ENCODE measurements at regions not wholly inside any gene's neighbourhood (a gene's known extent, or its start where the extent isn't known, plus 50 kb on each side); places are given as distances from the start of the nearest gene placed in this dataset.

DNA sequence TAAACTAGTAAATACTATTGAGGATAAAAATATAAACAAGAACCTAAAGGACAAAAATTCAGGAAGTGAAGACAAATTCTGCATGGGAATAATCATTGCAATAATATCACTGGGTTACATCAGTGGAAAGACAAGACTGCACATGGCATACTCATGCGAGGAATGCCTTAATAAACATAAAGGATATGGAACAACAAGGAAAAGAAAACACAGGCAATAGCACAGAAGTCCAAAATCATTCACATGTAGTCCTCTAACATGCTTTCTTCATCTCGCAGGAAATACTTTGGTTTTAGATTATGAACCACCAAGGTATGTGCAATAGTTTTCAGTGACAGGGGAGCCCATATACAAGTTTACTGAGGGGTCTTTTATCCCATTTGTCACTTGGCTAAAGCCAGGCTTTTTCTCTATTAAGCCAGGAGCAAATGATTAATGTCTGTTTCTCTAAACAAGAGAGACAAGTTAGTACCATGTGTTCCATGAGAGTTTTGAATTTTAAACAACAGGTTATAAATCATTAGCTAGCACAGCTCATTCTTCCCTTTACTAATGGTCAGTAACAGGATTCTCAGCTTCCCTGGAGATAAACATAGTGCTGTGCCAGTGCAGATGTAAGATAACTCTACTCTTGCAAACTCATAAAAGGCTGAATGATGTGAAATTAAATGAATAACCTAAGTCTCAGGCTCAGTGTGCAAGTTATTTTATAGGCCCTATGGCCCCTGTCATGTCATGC is 353.6 kb upstream of the FSIP2 start:
- ATAC-seq, result no peak
- DNase-seq, result no peak
- no peaks in the 10 kb centered on the region for H3K4me1 ChIP-seq (ENCODE audit: low read depth)
- TF ChIP-seq, protein P1, sequence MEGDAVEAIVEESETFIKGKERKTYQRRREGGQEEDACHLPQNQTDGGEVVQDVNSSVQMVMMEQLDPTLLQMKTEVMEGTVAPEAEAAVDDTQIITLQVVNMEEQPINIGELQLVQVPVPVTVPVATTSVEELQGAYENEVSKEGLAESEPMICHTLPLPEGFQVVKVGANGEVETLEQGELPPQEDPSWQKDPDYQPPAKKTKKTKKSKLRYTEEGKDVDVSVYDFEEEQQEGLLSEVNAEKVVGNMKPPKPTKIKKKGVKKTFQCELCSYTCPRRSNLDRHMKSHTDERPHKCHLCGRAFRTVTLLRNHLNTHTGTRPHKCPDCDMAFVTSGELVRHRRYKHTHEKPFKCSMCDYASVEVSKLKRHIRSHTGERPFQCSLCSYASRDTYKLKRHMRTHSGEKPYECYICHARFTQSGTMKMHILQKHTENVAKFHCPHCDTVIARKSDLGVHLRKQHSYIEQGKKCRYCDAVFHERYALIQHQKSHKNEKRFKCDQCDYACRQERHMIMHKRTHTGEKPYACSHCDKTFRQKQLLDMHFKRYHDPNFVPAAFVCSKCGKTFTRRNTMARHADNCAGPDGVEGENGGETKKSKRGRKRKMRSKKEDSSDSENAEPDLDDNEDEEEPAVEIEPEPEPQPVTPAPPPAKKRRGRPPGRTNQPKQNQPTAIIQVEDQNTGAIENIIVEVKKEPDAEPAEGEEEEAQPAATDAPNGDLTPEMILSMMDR (IDR thresholded peaks at IDR 0.05), result no peak
- intact Hi-C loops (cut with DNase I, micrococcal nuclease), result no loop called here
- H3K4me3 ChIP-seq, result no peak overlapping the region
- no peaks in the 10 kb centered on the region for H3K36me3 ChIP-seq (ENCODE audit: low read depth)
- H3K9me3 ChIP-seq, result no peaks in the 10 kb centered on the region

DNA sequence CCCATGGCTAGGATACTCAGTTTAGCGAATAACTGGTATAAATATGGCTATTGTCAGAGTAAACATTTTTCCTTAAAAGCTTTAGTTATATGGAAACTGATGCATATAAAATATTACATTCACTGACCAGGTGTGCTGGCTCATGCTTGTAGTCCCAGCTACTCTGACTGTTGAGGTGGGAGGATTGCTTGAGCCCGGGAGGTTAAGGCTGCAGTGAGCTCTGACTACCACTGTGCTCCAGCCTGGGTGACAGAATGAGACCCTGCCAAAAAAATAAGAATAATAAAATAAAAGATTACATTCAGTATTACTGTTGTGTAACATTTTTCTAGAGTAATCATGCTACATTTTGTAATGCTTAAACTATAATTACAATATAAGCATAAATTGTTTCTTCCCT is 350.4 kb upstream of the FSIP2 start:
- no peak overlapping the region for H3K4me3 ChIP-seq
- H3K4me1 ChIP-seq (ENCODE audit: low read depth), result no peaks in the 10 kb centered on the region
- no peak for ATAC-seq
- no peaks in the 10 kb centered on the region for H3K9me3 ChIP-seq
- intact Hi-C loops (cut with DNase I, micrococcal nuclease), result no loop called here
- DNase-seq, result no peak
- no peaks in the 10 kb centered on the region for H3K36me3 ChIP-seq (ENCODE audit: low read depth)
- TF ChIP-seq, protein P1 (IDR thresholded peaks at IDR 0.05), result no peak

DNA sequence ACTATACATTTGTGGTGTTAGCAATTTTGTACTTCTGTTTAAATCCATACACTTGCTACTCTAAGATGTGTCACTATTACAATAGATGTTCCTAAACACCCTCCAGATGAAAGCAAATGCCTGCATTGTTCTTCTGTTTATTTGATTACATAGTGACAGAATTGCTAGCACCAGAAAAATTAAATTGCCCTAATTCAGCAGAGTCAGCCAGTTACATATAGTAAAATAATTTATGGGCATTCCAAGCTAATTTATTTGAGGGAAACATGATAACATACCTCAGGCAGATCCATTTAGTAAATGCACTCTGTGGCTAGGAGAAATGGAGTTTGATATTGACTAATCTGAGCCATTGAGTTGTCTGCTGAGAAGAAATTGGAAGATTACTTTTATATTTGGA is 347.1 kb upstream of the FSIP2 start:
- ATAC-seq (no peak), DNase-seq (no peak)
- TF ChIP-seq, protein P1 (IDR thresholded peaks at IDR 0.05), result no peak
- Histone ChIP-seq H3K4me1 (ENCODE audit: low read depth) (no peaks in the 10 kb centered on the region), H3K4me3 (no peak overlapping the region), H3K9me3 (peaks cover 3% of the 10 kb centered on the region), H3K36me3 (ENCODE audit: low read depth) (no peaks in the 10 kb centered on the region)
- intact Hi-C loops (cut with DNase I, micrococcal nuclease), result no loop called here

DNA sequence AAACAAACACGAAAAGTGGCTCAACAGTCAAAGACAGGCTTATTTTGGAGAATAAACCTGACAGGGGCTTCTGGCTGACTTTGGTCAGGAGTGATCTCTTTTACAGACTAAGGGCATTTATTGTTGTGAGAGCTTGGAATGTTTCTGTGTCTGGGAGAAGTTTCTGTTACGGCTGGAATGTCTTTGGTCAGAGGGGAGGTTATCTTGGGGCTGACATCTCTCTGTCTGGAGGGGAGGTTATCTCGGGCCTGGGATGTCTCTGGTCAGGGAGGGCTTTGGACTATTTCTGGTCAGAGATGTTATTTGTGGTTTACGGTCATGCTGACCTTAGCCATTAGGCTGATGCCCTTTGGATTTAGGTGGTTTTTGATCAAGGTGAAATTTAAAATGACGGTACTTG is 345.5 kb upstream of the FSIP2 start:
- ATAC-seq (no peak), DNase-seq (no peak)
- intact Hi-C loops (cut with DNase I, micrococcal nuclease), result no loop called here
- TF ChIP-seq, protein P1 (IDR thresholded peaks at IDR 0.05), result no peak
- Histone ChIP-seq H3K4me3 (no peak overlapping the region), H3K4me1 (ENCODE audit: low read depth) (no peaks in the 10 kb centered on the region), H3K36me3 (ENCODE audit: low read depth) (no peaks in the 10 kb centered on the region), H3K9me3 (peaks cover 6% of the 10 kb centered on the region)

DNA sequence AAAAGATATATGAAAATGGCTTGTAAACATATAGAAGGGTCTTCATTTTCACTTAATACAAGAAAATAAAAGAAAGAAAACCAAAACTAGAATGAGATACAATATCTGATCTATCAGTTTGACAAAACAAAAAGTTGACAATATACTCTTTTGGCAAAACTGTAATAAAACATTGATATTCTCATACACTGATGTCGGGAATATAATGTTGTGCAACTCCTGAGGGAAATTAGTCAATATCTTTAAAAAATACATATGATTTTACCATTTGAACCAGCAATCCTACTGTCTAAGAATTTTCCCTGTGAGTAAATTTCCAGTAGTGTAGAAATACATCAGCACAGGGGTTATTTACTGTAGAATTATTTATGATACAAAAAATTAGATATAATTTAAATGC is 336.1 kb upstream of the FSIP2 start:
- DNase-seq (no peak), ATAC-seq (no peak)
- Histone ChIP-seq H3K36me3 (ENCODE audit: low read depth) (no peaks in the 10 kb centered on the region), H3K4me3 (no peak overlapping the region), H3K4me1 (ENCODE audit: low read depth) (no peaks in the 10 kb centered on the region), H3K9me3 (no peaks in the 10 kb centered on the region)
- intact Hi-C loops (cut with DNase I, micrococcal nuclease), result no loop called here
- TF ChIP-seq, protein P1 (IDR thresholded peaks at IDR 0.05), result no peak

DNA sequence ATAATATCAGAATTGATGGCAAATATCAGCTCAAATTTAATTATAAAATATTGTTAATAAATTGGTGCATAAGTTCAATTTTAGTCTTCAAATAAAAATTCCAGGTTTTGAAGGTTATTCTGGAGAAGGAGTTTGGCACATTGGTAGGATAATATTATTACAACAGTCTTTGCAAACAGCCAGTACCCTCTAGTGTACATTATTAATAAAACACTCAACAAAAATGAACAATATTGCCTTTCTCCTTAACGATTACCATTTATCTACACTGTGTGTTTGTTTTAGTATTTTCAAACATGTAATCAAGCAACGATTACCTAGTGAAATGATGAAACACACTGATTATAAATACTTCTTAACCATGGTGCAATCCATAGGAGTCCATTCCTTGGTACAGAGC is 334.0 kb upstream of the FSIP2 start:
- TF ChIP-seq, protein P1 (IDR thresholded peaks at IDR 0.05), result no peak
- no peaks in the 10 kb centered on the region for H3K9me3 ChIP-seq

More for the DNA sequence above, 334.0 kb upstream of the FSIP2 start:
- ATAC-seq, result no peak
- DNase-seq, result no peak
- Histone ChIP-seq H3K4me3 (no peak overlapping the region), H3K36me3 (ENCODE audit: low read depth) (no peaks in the 10 kb centered on the region), H3K4me1 (ENCODE audit: low read depth) (no peaks in the 10 kb centered on the region)
- intact Hi-C loops (cut with DNase I, micrococcal nuclease), result no loop called here
